ENCODE measurements at regions not wholly inside any gene's neighbourhood (a gene's known extent, or its start where the extent isn't known, plus 50 kb on each side); places are given as distances from the start of the nearest gene placed in this dataset.

- no peak for DNase-seq (ENCODE audit: extremely low spot score)
- POLR2A ChIA-PET: interaction anchor here (1.4 kb wide), 1 partner anchor 12 kb away, joined by 4 read pairs; no protein-coding TSS in a partner anchor
- TF ChIP-seq FOXK2 (IDR thresholded peaks at IDR 0.05) (no peak), SUZ12 (IDR thresholded peaks at IDR 0.05) (no peak), BHLHE40 (IDR thresholded peaks at IDR 0.05; ENCODE audit: borderline replicate concordance) (no peak), CTBP1 (IDR thresholded peaks at IDR 0.05; ENCODE audit: borderline replicate concordance) (no peak), NFRKB (IDR thresholded peaks at IDR 0.05) (no peak), LEF1 (IDR thresholded peaks at IDR 0.05; ENCODE audit: borderline replicate concordance) (no peak)
- TF ChIP-seq, protein P1, sequence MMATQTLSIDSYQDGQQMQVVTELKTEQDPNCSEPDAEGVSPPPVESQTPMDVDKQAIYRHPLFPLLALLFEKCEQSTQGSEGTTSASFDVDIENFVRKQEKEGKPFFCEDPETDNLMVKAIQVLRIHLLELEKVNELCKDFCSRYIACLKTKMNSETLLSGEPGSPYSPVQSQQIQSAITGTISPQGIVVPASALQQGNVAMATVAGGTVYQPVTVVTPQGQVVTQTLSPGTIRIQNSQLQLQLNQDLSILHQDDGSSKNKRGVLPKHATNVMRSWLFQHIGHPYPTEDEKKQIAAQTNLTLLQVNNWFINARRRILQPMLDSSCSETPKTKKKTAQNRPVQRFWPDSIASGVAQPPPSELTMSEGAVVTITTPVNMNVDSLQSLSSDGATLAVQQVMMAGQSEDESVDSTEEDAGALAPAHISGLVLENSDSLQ (IDR thresholded peaks at IDR 0.05): no peak
- CTCF ChIA-PET: no interaction called here
Measured at GRCh38 chr13:44128552-44129001, 245.0 kb upstream of the SERP2 start.

DNA sequence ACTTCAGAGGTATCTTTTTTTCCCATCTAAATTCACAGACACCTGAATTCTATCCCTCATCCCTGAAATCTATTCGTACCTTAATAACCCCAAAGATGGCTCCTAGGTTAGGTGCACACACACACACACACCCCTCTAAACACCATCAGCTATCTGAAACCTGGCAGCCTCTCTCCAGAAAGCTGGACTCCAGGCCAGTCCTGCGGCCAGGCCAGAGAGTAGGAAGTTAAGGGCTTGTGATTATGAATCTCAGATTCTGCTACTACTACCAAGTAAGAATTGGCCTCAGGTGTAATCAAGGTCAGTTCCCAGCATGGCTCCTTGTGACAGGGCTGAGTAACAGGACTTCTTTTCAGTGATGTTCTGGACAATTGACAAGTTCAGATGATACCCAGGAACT, 244.2 kb upstream of the SERP2 start:
- TF ChIP-seq FOXA1 (IDR thresholded peaks at IDR 0.05): no peak
- TF ChIP-seq FOXK2 (IDR thresholded peaks at IDR 0.05): no peak
- no peak for TF ChIP-seq SP1 (IDR thresholded peaks at IDR 0.05)
- TF ChIP-seq ELF4 (IDR thresholded peaks at IDR 0.05): no peak
- TF ChIP-seq BHLHE40 (IDR thresholded peaks at IDR 0.05; ENCODE audit: borderline replicate concordance): no peak
- TF ChIP-seq NFRKB (IDR thresholded peaks at IDR 0.05): no peak
- no peak for TF ChIP-seq L3MBTL2 (conservative IDR thresholded peaks at IDR 0.05)
- no peak for TF ChIP-seq SUZ12 (IDR thresholded peaks at IDR 0.05)
- no peak for TF ChIP-seq ZNF384 (IDR thresholded peaks at IDR 0.05)
- TF ChIP-seq CTBP1 (IDR thresholded peaks at IDR 0.05; ENCODE audit: borderline replicate concordance): no peak
- TF ChIP-seq FOXM1 (IDR thresholded peaks at IDR 0.05; ENCODE audit: borderline replicate concordance): no peak
- no peak for TF ChIP-seq ARNT (IDR thresholded peaks at IDR 0.05)
- TF ChIP-seq, protein P1 (IDR thresholded peaks at IDR 0.05): no peak

GRCh38 chr13:44131069-44131614, 242.5 kb upstream of the SERP2 start:
- TF ChIP-seq FOXM1 (IDR thresholded peaks at IDR 0.05; ENCODE audit: borderline replicate concordance) (no peak), TARDBP (IDR thresholded peaks at IDR 0.05) (no peak), ZNF384 (IDR thresholded peaks at IDR 0.05) (no peak), SP1 (IDR thresholded peaks at IDR 0.05) (no peak), SUZ12 (IDR thresholded peaks at IDR 0.05) (no peak), CTBP1 (IDR thresholded peaks at IDR 0.05; ENCODE audit: borderline replicate concordance) (no peak), ELF4 (IDR thresholded peaks at IDR 0.05) (no peak), L3MBTL2 (conservative IDR thresholded peaks at IDR 0.05) (no peak), HDGF (IDR thresholded peaks at IDR 0.05; ENCODE audit: borderline replicate concordance) (no peak), ARNT (IDR thresholded peaks at IDR 0.05) (no peak), LEF1 (IDR thresholded peaks at IDR 0.05; ENCODE audit: borderline replicate concordance) (no peak), FOXA1 (IDR thresholded peaks at IDR 0.05) (no peak), NFRKB (IDR thresholded peaks at IDR 0.05) (no peak), BHLHE40 (IDR thresholded peaks at IDR 0.05; ENCODE audit: borderline replicate concordance) (no peak), FOXK2 (IDR thresholded peaks at IDR 0.05) (no peak)
- TF ChIP-seq, protein P1 (IDR thresholded peaks at IDR 0.05): no peak
- POLR2A ChIA-PET: no interaction called here
- CTCF ChIA-PET: no interaction called here
- DNase-seq (ENCODE audit: extremely low spot score): no peak

More for the DNA sequence above, 244.2 kb upstream of the SERP2 start:
- ChIA-PET POLR2A (no interaction called here), CTCF (no interaction called here)
- DNase-seq (ENCODE audit: extremely low spot score): no peak

GRCh38 chr13:44132710-44133109, 240.9 kb upstream of the SERP2 start:
- POLR2A ChIA-PET: interaction anchor here (1.1 to 1.7 kb wide), 2 partner anchors 8 to 9 kb away, joined by 3 to 5 read pairs; no protein-coding TSS in a partner anchor
- no peak for DNase-seq (ENCODE audit: extremely low spot score)
- no peak for TF ChIP-seq FOXA1 (IDR thresholded peaks at IDR 0.05)
- TF ChIP-seq ZNF384 (IDR thresholded peaks at IDR 0.05): no peak
- TF ChIP-seq SP1 (IDR thresholded peaks at IDR 0.05): no peak
- TF ChIP-seq, protein P1 (IDR thresholded peaks at IDR 0.05): no peak
- no peak for TF ChIP-seq FOXK2 (IDR thresholded peaks at IDR 0.05)
- no peak for TF ChIP-seq ELF4 (IDR thresholded peaks at IDR 0.05)
- no peak for TF ChIP-seq TARDBP (IDR thresholded peaks at IDR 0.05)
- no peak for TF ChIP-seq CTBP1 (IDR thresholded peaks at IDR 0.05; ENCODE audit: borderline replicate concordance)
- TF ChIP-seq LEF1 (IDR thresholded peaks at IDR 0.05; ENCODE audit: borderline replicate concordance): no peak
- no peak for TF ChIP-seq NFRKB (IDR thresholded peaks at IDR 0.05)
- no peak for TF ChIP-seq SUZ12 (IDR thresholded peaks at IDR 0.05)
- CTCF ChIA-PET: no interaction called here

DNA sequence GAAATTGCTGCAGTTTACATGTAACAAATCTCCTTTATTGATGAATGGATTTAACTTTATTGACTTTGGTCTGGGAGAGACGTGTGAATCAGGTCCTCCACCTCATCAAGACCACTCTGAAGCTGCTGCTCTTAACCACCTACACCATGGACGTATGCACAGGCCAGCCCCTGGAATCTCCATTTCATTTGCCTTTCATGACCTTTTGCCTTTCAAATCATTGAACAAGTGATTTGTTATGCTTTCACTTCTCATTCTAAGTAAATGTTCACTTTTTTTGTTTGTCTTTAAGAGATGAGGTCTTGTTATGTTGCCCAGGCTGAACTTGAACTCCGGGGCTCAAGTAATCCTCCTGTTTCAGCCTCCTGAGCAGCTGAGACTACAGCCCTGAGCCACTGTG, 240.0 kb upstream of the SERP2 start:
- CTCF ChIA-PET: no interaction called here
- POLR2A ChIA-PET: interaction anchor here (1.7 kb wide), 1 partner anchor 8 kb away, joined by 5 read pairs; no protein-coding TSS in a partner anchor
- no peak for DNase-seq (ENCODE audit: extremely low spot score)
- no peak for TF ChIP-seq LEF1 (IDR thresholded peaks at IDR 0.05; ENCODE audit: borderline replicate concordance)
- TF ChIP-seq BHLHE40 (IDR thresholded peaks at IDR 0.05; ENCODE audit: borderline replicate concordance): no peak
- no peak for TF ChIP-seq SP1 (IDR thresholded peaks at IDR 0.05)
- no peak for TF ChIP-seq FOXA1 (IDR thresholded peaks at IDR 0.05)
- TF ChIP-seq TARDBP (IDR thresholded peaks at IDR 0.05): no peak
- no peak for TF ChIP-seq L3MBTL2 (conservative IDR thresholded peaks at IDR 0.05)
- no peak for TF ChIP-seq ELF4 (IDR thresholded peaks at IDR 0.05)
- TF ChIP-seq SUZ12 (IDR thresholded peaks at IDR 0.05): no peak
- TF ChIP-seq ZNF384 (IDR thresholded peaks at IDR 0.05): no peak
- TF ChIP-seq, protein P1 (IDR thresholded peaks at IDR 0.05): no peak
